NOMO-1 treated with DMSO at 0.1 percent for 48 hours (cell line): ENCODE measurements at regions not wholly inside any gene's neighbourhood (a gene's known extent, or its start where the extent isn't known, plus 50 kb on each side); places are given as distances from the start of the nearest gene placed in this dataset.
"Not testable (repeated sequence)": the region's sequence is repeated elsewhere in the genome, so short reads cannot be mapped to it uniquely, and the experiment has no call there.

Experiments used
- DNase-seq: peaks from one replicate; lab custom pipeline; 2025; ENCODE audit not compliant: unreplicated experiment; lab: John Stamatoyannopoulos, UW

DNA sequence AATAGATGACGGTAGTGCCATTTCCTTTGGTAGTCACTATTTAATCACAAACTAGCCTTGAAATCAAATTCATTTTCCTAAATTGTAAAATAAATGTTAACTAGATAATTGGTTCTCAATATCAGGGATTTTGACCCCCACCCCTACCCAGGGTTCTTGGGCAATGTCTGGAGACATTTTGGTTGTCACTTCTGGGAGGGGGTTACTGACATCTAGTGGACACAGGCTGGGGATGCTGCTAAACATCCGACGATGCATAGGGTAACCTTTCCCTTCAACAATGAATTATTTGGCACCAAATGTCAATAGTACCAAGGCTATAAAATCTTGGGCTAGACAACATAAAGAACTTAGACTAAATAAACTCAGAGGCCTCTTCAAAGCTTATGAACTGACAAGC is 285.8 kb upstream of the TRPC5 start:
- no peak for DNase-seq

DNA sequence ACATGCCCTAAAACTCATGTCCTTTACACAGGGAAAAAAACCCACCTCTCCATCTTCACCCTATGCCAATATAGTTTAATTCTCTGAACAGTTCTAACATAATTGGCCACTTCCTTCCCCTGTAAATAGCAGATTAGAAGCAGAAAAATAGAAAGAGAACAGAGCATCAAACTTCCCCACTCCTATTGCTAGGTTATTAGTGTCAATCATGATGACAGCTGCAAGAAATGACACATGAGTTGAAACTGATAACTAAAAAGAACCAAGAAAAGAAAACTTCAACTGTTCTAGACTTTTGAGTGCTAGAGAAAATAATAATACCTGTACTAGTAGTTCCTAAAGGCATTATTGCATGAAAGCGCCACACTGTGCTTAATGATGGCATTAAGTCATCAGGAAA is 284.5 kb upstream of the TRPC5 start:
- DNase-seq = no peak

DNA sequence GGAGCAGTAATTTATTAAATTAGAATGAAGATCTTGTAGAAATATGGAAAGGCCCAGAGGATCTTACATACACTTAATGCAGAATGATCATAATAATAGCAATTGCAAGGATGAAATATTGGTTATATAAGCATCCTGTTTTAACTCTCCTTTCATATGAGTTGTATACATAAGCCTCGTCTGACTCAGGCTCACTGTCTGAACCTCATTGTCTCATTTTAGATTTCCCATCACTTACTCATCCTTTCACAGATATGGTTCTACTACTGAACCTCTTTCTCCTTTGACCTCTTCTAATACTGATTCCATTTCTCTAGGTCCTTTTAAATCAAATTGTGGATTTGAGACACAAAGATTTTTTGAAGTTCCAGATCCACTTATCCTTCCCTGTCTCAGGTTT is 277.3 kb upstream of the TRPC5 start:
- DNase-seq = no peak

DNA sequence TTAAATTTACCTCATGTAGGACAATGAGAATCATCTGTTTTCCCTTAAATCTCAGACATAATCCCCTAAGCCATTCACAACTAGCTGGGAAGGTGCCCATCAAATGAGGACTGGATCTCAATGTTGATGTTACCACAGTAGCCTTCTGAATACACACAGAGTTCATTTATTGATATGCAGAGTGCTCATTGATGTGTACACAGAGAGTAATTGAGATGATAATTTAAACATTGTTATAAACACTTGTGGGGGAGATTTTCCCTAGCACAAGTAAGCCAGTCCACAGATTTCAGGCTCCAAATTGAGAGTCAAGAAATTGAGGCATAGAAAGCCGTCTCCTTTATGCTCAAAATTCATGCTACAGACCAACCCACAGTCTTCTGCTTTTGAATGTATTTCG is 273.4 kb upstream of the TRPC5 start:
- DNase-seq = no peak

DNA sequence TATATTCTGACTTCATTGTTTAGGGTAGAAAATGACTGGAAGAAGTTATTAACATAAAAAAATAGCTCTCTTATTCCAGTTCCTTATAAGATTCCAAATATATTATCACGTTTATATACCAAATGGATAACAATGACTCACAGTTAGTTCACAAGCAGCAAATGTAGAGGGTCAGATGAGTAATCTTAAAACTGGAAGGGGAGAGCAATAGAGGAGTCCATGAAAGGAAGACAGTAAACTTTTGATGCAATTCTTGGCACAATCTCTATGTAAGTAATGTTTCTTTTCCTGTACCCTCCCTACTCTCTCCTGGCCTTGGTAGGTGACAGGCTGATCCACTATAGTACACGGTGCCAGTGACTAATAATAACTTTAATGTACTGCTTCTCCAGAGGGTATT is 259.0 kb upstream of the TRPC5 start:
- DNase-seq = no peak

DNA sequence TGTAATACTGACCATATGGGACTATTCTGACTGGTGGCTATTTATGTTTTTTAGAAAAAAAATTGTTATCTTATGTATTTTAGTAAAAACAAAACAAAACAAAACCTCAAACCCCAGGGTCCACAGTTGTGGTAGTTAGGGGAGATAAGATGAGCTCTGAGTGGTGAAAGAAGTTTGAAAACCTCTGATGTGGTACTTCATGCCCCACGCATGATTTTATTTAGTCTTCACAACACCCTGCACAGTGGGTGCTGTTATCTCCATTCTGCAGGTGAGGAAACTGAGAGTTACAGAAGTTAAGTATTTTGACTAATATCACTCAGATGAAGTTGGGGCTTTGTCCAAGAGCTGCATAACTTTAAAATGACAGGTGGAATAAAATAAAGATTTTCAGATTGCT is 230.6 kb upstream of the TRPC5 start:
- DNase-seq = no peak

DNA sequence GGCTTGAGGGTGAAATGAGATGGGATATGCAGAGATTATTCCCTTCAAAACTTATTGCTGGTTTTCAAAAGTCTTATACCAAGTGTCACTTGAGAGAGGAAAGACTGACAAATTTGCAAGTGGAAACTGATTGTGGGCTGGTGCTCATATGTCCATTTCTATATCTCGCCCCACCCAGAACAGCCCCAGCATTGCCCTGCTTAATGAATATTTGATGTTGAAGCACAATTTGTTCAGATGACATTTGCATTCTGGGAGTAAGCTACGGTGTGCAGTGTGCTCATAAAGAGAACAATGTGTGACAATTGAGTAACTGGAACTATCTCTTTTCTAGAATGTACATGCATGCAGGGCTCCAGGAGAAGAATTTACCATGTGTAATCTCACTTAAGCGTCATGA is 223.5 kb upstream of the TRPC5 start:
- no peak for DNase-seq

DNA sequence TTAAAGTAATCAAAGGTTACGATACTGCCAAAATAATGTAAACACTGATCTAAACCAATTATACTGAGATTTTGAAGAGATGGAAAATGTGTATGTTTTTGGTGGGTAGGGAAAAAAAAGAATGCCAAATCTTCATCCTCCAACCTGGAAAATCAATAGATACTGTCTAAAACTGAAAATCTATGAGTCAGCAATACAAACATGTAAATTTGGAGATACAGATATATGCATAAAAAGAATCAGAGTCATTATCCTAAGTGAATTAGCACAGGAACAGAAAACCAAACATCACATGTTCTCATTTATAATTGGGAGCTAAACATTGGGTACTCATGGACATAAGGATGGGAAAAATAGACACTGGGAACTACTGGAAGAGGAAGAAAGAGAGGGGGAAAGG is 197.4 kb upstream of the TRPC5 start:
- DNase-seq = no peak

DNA sequence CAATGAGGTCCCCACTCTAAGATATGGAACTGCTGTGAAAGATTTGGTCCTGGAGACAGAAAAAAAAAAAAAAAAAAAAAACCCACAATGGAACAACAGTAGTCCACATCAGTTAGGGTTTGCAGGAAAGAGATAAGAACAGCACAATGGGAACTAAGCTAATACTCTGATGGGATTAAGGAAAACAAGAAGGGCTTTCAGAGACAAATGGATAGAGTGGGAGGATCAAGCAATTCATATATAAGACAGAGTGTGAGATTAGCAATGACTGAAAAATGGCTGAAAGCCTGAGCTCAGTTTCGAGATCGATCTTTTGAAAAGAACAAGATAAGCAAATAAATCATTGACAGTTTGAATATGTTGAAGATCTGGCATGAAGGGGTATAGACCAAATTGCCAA is 188.4 kb upstream of the TRPC5 start:
- DNase-seq = no peak

DNA sequence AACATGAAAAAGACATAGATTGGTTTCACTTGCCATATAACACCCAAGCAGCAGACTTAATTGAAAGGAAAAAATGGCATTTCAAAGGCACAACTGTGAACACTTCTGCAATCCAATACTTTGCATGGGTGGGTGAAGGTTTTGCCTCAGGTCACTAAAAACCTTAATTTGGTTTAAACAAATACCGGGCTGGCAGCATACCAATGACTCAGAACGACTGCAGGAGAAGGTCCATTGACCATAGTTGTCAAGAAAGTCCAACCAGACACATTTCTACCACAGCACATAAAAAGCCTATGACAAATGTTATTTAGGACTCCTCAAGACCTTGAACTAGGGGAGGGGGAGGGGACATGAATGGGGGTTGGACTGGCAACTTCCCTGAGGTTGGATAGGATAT is 183.6 kb upstream of the TRPC5 start:
- no peak for DNase-seq

DNA sequence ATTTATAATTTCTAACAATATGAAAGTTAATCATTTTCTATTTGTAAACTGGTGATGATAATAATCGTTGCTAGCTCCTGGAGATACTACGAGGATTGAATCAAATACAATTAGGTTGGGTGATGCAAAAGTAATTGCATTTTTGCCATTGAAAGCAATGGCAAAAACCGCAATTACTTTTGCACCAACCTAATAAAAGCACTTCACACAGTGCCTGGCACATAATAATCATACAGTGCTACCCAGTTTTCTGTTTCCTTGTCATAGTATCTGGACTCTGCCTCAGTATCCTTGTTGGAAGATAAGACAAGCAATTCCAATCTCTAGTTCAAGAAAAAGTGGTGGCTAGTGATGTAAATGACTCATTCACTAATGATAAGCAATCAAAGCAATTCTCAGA is 176.8 kb upstream of the TRPC5 start:
- no peak for DNase-seq

DNA sequence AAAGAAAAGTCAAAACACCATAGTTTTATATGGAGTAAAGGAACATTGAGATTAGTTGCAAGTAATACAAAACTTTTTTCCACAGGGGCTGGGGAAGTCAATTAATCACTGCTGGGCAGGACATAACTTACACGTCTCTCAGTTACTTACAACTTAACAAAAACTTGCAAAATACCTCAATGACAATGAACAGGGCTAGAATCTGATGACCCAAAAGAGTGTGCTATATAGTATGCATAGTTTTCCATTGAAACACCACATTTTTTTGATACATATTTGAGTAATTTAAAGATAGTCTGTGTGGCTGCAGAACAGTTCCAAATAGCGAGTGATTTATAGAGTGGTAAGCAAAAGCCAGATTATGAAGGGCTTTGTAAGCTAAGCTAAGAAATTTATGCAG is 172.3 kb upstream of the TRPC5 start:
- no peak for DNase-seq

DNA sequence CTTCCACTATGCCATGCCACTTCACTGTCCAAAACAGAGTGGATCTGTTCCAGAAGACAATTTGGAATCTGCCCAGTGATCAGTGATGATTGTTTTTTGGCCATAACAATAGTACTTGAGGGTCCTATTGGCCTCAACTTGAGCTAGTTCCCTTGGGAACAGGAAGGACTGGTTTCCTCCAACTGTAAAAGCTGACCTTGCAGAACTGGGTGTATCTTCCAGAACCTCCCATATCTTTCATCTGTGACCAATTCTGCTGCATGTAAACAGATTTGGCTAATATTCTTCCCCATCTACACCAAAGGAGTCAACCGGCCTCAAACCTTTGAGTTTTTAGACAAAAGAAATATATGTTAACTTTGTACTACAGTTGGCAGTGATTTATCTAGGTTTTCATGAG is 165.1 kb upstream of the TRPC5 start:
- DNase-seq = no peak

DNA sequence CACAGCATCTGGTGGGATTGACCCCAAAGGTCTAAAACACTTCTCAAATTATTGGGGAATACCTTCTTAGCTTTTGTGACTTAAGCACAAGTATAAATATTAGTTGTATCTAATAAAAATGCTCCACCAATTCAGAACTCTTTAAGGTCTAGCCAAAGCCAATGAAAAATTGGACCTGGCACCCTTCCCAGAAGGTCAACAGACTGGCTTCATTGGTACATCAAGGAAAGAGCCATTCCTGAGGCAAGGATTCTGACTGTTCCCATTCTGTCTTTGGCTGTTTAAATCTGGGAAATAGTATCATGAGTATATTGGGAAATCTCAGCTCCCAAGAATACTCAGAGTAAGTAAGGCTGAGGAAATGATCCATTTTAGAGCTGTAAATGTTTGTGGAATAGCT is 153.0 kb upstream of the TRPC5 start:
- no peak for DNase-seq

DNA sequence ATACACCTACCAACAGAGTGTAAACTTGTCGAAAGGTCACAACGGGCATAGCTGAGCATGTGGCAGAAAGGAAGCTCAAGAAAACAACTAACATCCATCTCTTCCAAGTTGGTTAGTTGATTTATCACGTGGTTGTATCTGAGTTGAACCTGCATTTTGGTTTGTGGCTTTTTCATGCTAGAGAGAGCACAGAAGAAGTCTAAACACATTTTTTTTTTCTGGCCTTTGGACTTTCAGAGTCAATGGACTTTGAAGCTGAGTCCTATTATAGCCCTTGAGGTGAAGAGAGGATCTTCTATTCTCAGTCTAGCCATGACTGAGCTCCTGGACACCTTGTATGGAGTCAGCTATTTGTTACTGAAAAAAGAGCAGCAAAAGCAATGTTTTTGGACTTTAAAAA is 150.6 kb upstream of the TRPC5 start:
- DNase-seq = no peak

DNA sequence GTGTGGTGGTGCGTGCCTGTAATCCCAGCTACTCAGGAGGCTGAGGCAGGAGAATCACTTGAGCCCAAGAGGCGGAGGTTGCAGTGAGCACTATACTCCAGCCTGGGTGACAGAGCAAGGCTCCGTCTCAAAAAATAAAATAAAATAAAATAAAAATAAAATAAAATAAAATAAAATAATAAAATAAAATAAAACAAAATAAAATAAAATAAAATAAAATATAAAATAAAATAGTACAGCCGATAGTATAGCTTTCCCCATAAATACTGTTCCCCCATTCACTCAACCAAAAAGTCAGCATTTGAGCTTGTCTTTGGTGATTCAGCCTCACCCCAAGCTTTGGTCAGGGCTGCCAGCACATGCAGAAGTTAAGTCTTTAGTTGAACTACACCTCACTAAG is 144.2 kb upstream of the TRPC5 start:
- DNase-seq = not testable (repeated sequence)

DNA sequence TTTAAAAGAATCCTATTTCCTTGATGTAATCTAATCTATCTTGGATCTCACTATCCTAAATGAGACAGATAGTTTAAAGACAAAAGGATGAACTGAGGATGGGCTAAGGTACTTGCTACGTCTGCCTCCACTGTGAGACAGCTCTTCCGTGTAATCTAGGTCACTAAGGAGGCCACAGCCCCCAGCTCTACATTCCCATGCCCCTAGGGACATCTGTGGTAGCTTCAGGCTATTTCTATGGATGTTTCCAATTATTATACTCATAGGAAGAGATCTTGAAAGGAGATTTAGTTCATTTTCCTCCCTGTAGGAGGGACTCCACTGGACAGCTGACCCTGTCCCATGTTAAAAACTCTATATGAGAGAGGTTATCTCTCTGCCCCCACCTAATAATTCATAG is 140.8 kb upstream of the TRPC5 start:
- no peak for DNase-seq

DNA sequence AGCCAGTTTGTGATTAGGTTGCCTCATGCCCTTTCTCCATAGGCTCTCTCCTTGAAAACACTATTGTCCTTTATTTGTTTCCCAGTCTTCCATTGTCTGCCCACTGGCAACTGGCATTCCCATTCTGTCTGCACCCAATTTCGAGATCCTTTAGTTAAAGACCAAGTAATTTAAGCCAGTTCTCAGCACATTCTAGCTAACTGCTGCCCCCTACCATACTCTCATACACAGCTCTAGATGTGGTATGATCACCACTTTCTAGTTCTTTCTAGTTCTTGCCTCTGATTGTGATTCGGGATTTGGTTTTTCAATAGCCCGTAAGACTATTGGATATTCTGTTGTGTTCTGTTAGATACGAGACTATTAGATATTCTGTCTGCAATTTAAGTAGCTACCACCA is 135.8 kb upstream of the TRPC5 start:
- no peak for DNase-seq

DNA sequence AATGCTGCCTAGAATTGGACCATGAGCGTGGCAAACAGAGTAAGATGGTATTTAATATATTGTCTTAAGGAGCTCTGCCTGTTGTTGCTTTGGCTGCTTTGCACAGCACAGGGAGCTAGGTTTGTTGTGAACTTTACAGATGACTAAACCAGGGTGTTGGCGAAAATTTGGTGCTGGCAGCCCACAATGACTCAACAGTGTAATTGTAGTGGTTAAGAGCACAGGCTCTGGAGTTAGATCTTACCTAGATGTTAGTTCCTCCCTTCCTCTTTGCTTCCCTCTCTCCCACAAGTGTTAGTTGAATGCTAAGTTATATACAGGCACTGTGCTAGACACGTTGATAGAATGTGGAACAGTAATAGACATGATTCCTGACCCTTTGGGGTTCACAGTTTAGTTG is 128.9 kb upstream of the TRPC5 start:
- peak; percentile 1 for DNase-seq

DNA sequence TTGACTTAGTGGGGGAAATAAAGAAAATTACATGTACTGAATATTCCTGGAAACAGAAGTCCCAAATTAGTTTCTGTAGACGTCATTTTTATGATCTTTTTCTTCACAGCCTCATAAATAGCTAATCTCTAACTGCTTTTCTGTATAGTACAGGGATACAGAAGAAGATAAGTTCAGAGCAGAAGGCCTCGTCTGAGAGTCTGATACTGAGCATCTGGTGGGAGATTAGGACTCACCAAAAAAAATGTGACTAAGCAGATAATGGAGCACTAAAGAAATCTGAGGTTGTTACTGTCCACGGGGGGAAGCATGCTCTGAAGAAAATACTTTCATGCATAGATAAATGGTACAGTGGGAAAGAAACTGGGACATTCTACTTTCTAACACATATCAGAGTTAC is 115.3 kb upstream of the TRPC5 start:
- DNase-seq = no peak

DNA sequence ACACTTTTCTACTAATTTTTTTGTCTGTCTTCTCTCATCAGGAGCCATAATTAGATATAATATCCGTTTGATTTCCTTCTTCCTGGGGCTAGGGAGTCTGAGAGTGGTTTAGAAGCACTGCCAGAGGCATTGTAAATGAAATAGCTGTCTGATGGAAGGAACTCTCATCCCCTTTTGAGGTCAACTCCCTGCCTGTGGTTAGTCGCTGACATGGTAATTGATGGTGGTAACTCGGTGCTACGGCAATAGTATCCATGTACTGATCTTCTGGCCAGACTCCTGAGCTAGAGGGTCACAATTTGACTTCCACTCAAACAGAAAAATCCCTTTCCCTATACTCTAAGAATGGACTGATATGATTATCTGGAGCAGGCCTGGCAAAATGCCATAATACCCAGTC is 108.1 kb upstream of the TRPC5 start:
- DNase-seq = no peak

DNA sequence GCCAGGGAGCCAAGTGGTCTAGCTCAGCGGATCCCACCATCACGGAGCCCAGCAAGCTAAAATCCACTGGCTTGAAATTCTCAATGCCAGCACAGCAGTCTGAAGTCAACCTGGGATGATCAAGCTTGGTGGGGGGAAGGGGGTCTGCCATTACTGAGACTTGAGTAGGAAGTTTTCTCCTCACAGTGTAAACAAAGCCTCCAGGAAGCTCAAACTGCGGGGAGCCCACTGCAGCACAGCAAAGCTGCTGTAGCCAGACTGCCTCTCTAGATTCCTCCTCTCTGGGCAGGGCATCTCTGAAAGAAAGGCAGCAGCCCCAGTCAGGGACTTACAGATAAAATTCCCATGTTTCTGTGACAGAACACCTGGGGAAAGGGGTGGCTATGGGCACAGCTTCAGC is 98.8 kb upstream of the TRPC5 start:
- not testable (repeated sequence) for DNase-seq

DNA sequence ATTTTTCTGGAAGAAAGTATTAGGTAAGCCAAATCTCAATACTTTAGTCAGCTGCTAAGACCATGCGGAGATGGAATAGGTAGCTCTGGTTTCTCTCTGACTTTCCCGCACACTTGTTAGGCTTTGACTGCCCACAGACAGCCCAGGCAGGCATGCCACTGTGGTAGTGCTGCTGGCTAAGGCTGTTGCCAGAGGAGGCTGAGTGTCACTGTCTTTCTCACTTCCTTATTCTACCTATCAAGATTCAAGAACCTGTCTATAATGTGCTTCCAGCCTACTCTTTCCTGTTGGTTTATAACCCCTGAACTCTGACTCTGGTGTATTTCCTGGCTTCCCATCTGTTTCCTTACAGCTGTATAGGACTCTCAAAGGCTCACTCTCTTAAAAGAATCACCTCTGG is 81.8 kb upstream of the TRPC5 start:
- no peak for DNase-seq

DNA sequence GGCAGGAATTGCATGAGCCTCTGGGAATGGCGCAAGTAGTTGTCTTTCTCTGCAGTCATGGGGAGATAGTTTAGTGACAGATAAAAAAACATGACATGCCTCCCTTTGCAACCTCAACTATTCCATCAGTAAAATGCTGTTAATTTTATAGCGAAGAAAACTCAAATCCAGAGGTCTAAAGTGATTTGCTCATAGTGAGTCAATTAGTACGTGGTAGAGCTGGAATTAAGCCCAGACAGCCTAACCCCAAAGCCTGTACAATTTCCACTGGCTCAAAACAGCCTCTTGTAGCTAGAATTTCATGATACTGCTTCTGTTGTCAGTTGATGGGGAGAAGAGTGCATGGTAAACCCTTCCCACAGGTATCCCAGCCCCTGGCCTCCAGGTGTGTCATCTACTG is 81.3 kb upstream of the TRPC5 start:
- DNase-seq = no peak
